GM19372 (cell line): ENCODE measurements at regions not wholly inside any gene's neighbourhood (a gene's known extent, or its start where the extent isn't known, plus 50 kb on each side); places are given as distances from the start of the nearest gene placed in this dataset.
A peak's percentile ranks its signal among the peaks of the same experiment; 100 is the strongest.

Source experiments
- ATAC-seq: cut with Tn5 transposase; IDR thresholded peaks from one replicate; pipeline ENCODE4 v1.9.1; 2021; ENCODE audit warnings: mild to moderate bottlenecking, low read depth, moderate library complexity; ENCODE audit not compliant: unreplicated experiment

DNA sequence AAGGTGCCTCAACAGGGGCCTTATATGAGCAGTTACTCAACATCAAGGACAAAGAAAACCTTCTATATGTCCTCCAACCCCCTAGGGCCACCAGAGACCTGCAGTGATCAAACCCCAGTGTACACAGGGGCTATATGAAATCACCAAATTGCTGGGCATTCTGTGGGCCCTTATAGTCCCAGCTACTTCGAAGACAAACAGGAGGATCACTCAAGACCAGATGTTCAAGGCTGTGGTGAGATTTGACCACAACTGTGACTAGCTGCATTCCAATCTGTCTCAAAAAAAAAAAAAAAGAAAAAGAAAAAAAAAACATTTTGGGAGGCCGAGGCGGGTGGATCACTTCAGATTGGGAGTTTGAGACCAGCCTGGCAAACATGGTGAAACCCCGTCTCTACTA, 51.0 kb upstream of the PRB2 start:
- ATAC-seq, result no peak

DNA sequence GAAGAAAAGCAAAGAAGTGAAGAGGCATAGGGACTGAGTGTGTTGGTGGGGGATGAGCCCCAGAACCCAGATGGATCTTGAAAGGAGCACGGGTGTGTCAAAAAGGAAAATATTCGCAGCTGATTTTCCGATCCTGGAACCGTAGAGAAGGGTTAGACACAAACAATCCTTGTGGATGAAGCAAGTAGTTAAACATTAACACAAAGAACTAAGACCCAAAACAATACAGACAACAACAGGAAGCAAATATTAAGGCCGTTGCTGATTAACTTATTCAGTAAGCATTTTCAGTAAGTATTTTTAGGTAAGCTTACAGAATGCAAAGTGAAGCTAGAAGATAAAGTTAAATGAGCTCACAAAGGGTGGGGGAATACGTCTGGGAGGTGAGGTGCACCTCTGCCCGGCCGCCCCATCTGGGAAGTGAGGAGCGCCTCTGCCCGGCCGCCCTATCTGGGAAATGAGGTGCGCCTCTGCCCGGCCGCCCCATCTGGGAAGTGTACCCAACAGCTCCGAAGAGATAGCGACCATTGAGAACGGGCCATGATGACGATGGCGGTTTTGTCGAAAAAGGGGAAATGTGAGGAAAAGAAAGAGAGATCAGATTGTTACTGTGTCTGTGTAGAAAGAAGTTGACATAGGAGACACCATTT, 62.8 kb upstream of the PRB2 start:
- ATAC-seq, result no peak

DNA sequence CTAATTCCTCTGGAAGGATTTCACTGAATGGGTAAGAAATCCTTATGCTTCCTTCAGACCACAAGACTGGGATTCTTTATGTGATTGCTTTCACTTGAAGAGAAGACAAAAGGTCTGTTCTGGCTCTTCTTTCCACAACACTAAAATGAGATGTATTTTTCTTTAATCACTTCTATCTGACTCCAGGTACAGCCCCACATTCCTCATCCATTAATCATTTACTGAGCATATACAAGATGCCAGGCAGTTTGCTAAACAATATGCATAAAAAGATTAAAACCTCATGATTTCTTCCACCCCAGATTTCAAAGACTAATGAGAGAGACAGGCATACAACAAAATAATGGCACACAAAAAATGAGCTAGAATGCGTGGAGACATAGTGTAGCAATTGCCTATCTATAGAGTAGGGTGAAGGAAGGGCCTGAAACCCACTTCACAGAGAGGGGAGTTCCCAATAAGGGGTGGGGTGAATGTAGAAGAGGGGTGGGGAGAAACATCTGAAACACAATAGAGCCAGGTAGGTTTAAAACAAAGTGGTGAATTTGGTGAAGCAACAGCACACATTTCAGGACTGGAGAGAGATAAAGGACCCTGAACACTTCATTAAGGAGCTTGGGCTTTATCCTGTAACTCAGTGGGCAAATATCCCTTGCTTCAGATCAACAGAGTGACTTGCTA, 65.1 kb upstream of the PRB2 start:
- no peak for ATAC-seq

DNA sequence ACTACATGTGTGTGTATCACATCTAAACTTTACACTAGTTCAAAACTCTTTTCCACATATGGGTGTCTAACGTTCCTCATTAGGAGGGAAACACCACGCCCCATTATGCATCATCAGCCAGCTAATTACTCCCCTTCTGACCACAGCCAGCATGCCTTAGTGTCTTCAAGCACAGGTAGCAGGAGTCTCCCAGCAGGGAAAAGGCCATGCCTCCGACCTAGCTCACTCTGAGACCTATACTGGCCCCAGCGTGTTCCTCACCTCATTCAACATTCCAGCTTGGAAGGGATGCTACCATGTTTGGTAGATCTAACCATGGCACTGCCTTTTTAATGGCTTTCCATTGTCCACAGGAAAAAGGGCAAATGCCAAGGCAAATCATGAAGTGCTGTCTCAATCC, 66.1 kb upstream of the PRB2 start:
- no peak for ATAC-seq

DNA sequence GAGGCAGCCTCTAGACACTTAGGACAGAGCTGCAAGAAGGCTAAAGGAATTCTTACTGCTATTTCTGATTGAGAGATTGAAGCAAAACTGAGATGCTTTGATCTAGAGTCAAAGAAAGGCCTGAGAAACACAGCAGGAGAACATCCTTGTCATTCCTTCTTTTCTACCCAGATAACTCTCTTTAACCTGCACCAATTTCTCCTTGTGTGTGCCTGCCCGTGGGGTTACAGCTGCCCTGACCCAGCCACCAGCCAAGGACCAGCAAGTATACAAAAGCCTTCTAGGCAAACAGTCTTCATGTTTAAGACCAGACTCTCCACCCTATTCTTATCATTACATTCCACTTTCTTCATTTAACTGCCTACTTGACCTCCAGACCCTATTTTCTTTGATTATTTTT, 81.7 kb upstream of the PRB2 start:
- ATAC-seq, result no peak

DNA sequence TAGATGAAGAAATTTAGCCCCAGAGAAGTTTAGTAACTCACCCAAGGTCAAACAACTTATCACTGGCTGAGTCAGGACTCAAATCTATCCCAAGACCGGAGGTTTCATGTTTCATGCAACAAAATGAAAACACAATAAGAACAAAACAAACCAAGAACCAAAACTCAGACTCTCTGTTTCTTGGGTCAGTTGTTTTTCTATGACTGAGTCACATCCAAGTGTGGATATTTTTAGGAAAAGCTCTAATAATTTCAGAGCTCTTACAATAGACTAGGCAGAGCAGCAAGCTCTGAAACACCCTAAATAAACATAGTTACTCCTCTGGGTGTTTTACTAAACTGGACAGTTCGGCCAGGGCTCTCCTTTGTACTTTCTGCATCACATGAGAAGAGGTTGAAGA, 87.6 kb upstream of the PRB2 start:
- ATAC-seq, result no peak

DNA sequence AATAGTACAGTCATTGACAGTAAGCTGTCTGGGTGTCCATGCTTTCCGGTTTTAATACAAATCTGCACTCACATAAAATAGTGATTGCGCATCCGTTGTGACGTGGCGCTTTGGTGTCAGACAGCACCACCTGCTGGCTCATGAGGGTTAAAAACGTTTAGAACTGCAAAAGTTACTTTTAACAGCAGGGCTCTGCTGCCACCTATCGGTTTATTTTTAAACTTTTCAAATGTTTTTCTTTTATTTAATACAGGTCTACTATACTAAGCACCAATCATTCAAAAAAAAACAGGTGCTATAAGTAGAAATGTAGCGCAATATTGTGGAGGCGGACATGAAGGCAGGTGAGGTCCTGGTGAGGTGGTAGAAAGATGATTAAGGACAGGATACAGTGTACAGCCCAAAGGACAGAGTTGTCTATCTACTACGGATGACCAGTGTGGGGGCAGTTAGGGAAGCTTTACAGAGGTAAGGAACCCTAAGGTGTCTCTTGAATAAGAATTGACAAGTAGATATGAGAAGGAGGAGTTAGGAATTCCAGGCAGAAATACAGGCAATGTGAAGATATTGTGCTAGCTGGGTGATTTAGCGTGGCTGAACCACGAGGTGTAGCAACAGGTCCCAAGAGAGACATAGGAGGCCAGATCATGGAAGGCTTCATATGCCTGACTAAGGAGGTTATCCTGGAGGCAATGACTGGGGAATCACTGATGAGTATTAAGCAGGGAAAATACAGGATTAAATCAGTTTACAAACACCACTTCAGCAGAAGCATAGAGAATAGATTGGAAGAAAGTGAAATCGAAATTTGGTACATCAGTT, 91.5 kb upstream of the PRB2 start:
- ATAC-seq, result peak; percentile 95

DNA sequence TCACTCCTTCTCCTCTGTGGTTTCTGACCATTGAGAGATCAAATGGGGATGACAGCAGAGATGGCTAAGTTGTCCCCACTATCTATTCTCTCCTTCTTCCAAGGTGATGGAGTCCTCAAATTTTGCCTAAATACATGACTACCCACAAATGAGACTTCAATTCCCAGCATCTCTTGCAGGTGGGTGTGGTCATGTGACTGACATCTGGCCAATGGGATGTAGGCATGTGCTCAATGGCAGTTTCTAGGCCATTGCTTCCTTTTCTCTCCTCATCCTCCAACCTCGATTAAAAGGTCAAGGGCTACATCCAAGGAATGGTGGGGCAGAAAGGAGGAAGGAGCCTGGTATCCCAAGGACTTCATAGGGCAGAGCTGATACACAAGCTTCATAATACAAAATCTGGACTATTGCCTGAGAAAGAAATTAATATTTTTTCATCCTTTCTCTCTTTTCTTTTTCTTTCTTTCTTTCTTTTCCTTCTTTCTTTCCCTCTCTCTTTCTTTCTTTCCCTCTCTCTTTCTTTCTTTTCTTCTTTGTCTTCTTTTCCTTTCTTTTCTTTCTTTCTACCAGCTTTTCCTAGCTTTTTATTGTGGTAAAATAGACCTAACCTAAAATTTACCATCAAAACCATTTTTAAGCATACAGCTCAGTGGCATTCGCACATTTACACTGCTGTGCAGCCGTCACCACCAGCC, 100.9 kb upstream of the PRB2 start:
- ATAC-seq, result no peak

DNA sequence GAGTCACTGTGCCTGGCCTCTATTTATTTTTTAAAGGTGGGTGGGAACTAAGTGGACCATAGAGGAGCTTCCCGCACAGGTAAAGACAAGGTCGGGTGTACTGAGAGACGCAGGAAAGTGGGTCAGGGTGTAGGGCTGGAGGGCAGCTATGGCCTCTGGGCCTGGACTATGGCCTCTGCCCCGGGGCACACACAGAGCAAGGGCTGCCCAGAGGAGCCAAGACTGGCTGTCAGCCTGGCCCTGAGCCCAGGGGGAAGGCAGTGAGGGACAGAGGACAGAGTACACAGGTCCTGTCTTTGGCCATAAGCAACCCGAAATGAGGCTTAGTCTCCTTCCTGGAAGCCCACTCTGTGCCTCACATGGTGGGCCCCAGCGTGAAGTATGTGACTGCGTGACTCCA, 102.1 kb upstream of the PRB2 start:
- no peak for ATAC-seq

DNA sequence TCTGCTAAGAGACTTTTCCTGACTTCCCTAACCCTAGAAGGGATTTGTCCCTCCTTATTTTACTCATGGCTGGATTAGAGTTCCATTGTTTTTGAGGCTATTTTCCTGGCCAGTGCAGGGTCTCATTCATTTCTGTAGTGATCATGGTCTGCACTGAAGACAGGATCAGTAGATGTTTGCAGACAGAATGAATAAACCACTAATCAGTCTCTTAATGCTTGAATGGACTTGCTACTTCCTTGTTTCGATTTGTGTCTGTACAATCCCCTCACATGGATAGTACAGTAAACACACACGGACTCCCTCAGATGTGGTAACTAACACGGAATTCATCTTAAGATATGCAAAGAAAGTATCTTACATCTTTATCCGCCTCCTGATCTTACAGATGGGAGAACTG, 102.6 kb upstream of the PRB2 start:
- peak; percentile 62 for ATAC-seq

DNA sequence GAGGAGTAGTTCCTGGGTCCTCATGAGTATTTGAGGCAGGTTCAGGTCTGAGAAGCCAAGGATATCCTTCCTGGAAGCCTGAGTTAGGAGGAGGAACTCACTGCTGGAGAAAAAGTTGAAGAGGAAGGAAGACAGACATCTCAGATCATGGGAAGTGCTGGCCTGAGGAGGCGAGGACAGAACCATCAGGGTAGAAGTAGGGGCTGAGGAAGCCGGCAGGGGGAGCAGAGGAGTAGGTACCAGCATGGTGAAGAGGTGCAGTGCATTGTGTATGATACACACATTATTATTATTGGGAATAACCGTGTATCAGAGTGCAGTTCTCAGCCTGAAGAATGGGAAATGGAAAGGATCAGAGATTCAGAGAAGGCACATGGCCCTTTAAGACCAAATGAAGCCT, 103.2 kb upstream of the PRB2 start:
- ATAC-seq, result peak; percentile 51

DNA sequence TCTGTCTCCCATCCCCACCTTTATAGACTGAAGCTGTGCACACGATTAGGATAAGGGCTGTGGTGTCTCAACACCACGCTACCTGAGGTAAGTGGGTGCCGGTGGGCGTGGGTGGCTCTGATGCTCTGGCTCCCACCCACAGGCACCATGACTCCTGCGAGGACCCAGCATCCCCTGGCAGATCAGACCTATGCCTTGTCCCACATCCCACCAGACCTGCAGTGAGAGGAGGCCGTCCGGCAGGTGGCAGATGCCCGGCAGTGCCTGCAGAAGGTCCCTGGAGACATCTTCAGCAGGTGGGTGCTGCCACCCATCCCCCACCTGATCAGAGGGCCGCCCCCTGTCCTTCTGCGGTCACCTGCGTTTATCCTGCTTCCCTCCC, 104.4 kb upstream of the PRB2 start:
- ATAC-seq, result no peak

DNA sequence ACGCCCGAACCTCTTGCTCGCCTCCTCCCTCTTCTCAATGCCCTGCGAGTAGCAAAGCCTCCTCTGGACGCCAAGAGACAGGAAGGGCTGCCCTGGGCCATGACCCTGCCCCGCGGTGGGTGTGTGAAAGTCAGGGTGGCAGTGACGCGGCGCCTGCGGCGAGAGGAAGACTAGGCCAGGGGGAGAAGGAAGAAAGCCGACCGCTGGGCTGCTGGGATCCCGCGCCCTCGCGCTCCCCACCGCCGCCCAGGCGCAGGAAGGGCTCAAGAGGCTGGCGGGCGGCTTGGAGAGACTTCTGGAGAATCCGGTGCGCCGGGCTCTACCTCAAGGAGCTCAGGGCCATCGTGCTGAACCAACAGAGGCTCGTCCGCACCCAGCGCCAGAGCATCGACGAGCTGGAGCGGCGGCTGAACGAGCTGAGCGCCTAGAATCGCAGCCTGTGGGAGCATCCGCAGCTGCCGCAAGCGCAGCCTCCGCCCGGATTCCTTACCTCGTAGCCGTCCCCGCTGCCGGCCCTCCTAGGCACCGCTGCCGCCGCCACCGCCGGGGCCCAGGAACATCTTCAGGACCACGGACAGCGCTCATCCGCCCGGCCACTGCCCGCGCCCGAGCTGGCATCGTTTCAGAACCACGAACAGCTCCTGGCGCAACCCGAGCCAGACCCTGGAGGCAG, 105.0 kb upstream of the PRB2 start:
- ATAC-seq, result no peak

DNA sequence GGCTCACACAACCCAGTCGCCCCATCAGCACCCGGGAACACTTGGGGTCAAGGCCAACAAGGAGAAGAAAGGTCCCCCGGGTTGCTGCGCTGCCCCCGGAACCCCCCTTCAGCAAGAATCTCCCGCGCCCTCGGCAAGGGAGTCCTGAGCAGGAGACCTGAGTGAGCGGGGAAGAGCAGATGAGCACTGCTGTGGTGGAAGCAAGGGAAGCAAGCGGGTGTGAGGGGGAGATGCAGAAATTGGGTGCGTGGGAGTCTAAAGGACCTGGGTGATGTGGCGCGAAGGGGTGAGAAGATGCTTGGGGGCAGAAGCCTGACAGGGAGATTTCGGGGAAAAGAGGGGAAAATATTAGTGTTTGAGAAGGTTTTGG, 105.5 kb upstream of the PRB2 start:
- ATAC-seq, result no peak

DNA sequence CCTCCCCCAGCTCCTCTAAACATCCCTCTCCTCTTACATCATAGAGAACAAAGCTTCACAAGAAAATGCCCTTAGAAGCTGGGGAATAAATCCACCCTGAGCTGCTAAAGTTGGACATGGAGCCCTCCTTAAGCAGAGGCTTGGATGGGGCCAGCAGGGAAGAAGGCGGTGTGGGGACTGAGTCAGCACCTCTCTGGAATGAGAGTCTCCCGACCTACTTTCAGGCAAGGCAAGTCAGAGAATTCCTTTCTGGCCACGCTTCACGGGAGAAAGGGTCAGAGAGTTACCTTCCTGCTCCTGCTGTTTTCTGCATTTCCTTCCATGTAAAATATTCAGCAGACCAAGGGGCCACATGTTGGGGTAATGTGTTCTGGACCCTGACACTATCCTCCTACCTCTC, 113.3 kb upstream of the PRB2 start:
- ATAC-seq, result no peak

DNA sequence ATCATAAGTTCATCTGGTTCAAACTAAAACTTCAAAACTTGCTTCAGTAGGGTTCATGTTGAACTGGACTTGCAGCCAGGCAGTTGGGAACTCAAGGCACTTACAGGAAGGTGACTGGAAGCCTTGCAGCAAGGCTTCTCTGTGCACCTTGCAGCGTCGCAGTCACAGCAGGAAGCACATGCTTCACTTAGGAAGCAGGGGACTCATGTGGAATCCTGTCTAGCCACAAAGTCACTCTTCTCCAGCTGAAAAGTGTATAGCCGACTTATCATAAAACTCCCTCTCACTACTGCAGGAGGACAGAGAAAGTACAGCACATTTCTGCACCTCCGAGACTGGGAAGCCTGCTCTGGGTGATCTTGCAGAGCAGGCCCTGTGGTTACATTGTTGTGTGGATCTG, 114.0 kb upstream of the PRB2 start:
- ATAC-seq, result no peak

DNA sequence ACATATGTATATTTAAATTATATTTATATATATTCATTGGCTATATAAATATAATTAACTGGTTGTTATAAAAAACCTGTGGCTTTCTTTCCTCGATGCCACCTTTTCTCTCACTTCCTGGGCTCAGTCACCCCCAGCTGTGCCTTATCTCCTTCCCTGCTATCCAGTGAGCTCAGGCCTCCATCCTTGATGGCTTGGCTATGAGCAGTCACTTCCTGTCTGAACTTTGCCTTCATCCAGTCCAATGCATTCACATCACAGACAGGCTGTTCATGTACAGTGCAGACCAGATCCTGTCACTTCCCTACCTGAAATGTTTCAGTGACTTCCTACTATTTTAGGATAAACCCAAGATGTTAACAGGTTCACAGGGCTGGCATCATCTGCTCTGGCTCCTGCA, 115.3 kb upstream of the PRB2 start:
- ATAC-seq, result no peak

DNA sequence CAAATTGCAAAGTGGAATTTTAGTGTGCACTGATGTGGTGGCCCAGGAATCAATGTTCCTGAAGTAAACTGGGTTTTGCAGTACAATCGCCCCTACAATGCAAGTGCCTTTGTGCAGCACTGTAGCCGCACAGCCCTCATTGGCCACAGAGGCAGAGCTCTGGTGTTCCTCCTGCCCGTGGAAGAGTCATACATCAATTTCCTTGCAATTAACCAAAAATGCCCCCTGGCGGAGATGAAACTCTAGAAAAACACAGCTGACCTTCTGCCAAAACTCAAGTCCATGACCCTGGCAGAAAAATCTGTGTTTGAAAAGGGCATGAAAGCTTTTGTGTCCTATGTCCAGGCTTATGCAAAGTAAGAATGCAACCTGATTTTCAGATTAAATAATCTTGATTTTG, 117.9 kb upstream of the PRB2 start:
- no peak for ATAC-seq

DNA sequence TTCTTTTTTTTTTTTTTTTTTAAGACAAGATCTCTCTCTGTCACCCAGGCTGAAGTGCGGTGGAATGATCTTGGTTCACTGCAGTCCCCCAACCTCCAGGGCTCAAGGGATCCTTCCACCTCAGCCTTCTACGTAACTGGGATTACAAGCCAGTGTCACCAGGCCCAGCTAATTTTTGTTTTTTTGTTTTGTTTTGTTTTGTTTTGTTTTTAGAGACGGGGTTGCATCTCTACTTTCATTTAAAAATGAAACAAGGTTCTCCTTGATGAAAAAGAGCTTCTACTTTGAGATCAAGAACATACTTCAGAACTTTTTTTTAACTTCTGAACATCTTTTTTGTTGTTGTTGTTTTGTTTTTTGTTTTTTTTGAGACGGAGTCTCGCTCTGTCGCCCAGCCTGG, 121.7 kb upstream of the PRB2 start:
- no peak for ATAC-seq

DNA sequence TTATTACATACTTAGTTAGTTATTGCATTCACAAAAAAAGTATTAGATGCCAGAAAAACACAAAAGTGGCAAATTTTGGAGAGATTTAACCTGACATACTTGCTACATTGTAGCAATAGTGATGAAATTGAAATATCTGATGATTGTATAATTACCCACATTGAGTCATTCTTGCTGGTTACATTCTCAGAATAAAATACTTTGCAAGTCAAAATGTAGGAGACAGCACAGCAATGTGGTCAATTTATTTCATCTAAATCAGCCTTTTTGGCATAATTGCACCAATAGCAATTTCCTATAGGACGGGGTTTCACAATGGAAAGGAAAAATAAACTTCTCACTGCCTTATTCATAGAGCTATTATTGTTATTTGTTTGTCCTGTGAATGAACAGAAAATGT, 125.0 kb upstream of the ETV6 start:
- no peak for ATAC-seq

DNA sequence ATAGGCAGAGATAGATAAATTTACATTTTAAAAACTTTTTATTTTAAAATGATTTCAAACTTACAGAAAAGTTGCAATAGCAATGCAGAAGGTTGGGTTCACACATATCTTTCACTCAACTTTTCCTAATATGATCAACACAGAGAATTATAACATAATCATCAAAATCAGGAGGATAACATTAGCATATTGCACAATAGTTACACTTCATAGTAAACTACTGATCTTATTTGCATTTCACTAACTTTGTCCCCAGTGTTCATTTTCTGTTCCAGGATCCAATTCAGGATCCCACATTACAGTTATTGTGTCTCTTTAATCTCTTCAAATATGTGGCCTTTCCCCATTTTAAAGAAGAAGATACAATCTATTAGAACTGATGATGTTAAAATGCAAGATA, 115.4 kb upstream of the ETV6 start:
- ATAC-seq, result no peak
